Stomach smooth muscle (tissue), 2 donors: ENCODE measurements at regions not wholly inside any gene's neighbourhood (a gene's known extent, or its start where the extent isn't known, plus 50 kb on each side); places are given as distances from the start of the nearest gene placed in this dataset.

Experiments
- H3K27ac ChIP-seq: one replicate; pipeline ENCODE4 v1.7.0; 2013; ENCODE audit warnings: mild to moderate bottlenecking, low read length, inconsistent platforms
- H3K27me3 ChIP-seq, 2 donors: one replicate each; pipeline ENCODE4 v1.7.0; 2013; ENCODE audit warnings: low read length in 2 of 2; ENCODE audit not compliant: insufficient read depth in 2 of 2, control insufficient read depth in 1 of 2
- H3K36me3 ChIP-seq, 2 donors: one replicate each; pipeline ENCODE4 v1.7.0; 2013; ENCODE audit warnings: low read length in 2 of 2; ENCODE audit not compliant: control insufficient read depth in 2 of 2, insufficient read depth in 2 of 2
- H3K4me1 ChIP-seq: one replicate; pipeline ENCODE4 v1.7.0; 2013; ENCODE audit warnings: low read length; ENCODE audit not compliant: control insufficient read depth, insufficient read depth
- H3K4me3 ChIP-seq, 2 donors: one replicate each; pipeline ENCODE4 v1.7.0; 2013; ENCODE audit warnings: low read length in 2 of 2
- H3K9ac ChIP-seq, 2 donors: one replicate each; pipeline ENCODE4 v1.7.0; 2013; ENCODE audit warnings: low read length in 2 of 2, mild to moderate bottlenecking in 1 of 2
- H3K9me3 ChIP-seq, 2 donors: one replicate each; pipeline ENCODE4 v1.7.0; 2013; ENCODE audit warnings: low read length in 2 of 2; ENCODE audit not compliant: control insufficient read depth in 2 of 2
- donor health status: healthy.
- donor health status: Pancreatic carcinoma.

- Histone ChIP-seq H3K9ac (no peak overlapping the region), H3K27me3 (no peaks in the 10 kb centered on the region), H3K27ac (no peak overlapping the region), H3K4me3 (no peak overlapping the region), H3K9me3 (no peaks in the 10 kb centered on the region), H3K36me3 (no peaks in the 10 kb centered on the region), H3K4me1 (no peaks in the 10 kb centered on the region)
Observed at GRCh38 chr7:82701949-82702348, 258.4 kb upstream of the CACNA2D1 start.

GRCh38 chr7:82700741-82701140 is 257.2 kb upstream of the CACNA2D1 start:
- no peaks in the 10 kb centered on the region for H3K4me1 ChIP-seq

DNA sequence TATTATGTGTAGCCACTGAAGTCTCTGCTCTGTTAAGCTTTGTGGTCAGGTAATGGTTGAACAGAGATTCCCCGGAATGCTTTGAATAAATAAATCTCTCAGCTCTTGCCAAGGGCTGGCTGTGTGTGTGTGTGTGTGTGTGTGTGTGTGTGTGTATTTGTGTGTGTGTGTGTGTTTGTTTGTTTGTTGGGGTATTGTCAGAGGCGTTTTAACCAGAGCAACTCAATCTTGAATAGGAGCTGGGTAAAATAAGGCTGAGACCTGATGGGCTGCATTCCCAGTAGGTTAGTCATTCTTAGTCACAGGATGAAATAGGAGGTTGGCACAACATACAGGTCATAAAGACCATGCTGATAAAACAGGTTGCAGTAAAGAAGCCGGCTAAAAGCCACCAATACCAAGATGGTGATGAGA is 256.2 kb upstream of the CACNA2D1 start:
- H3K9ac ChIP-seq: no peak overlapping the region
- H3K27me3 ChIP-seq: no peaks in the 10 kb centered on the region
- H3K27ac ChIP-seq: no peak overlapping the region
- no peak overlapping the region for H3K4me3 ChIP-seq
- H3K4me1 ChIP-seq: no peaks in the 10 kb centered on the region
- H3K36me3 ChIP-seq: no peaks in the 10 kb centered on the region
- H3K9me3 ChIP-seq: no peaks in the 10 kb centered on the region

More at GRCh38 chr7:82700741-82701140, 257.2 kb upstream of the CACNA2D1 start:
- no peaks in the 10 kb centered on the region for H3K36me3 ChIP-seq
- no peak overlapping the region for H3K4me3 ChIP-seq
- no peak overlapping the region for H3K9ac ChIP-seq
- H3K9me3 ChIP-seq: no peaks in the 10 kb centered on the region
- no peak overlapping the region for H3K27ac ChIP-seq
- no peaks in the 10 kb centered on the region for H3K27me3 ChIP-seq

- no peaks in the 10 kb centered on the region for H3K36me3 ChIP-seq
- H3K27ac ChIP-seq: no peak overlapping the region
- no peak overlapping the region for H3K4me3 ChIP-seq
- no peaks in the 10 kb centered on the region for H3K9me3 ChIP-seq
- no peak overlapping the region for H3K9ac ChIP-seq
- no peaks in the 10 kb centered on the region for H3K4me1 ChIP-seq
- H3K27me3 ChIP-seq: no peaks in the 10 kb centered on the region
Observed at GRCh38 chr7:82697897-82698296, 254.3 kb upstream of the CACNA2D1 start.

DNA sequence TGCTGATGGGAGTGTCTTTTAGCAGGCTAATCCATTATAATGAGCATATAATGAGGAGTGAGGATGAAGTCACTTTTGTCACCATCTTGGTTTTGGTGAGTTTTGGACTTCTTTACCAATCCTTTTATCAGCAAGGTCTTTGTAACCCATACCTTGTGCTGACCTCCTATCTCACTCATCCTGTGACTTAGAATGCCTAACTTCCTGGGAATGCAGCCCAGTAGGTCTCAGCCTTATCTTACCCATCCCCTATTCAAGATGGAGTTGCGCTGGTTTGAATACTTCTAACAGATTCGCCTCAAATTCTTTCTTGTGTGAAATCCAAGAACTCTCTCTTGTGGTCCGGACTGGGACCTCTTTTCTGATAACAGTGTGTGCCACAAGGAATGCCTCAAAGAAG is 253.1 kb upstream of the CACNA2D1 start:
- Histone ChIP-seq H3K4me3 (no peak overlapping the region), H3K27me3 (no peaks in the 10 kb centered on the region), H3K27ac (no peak overlapping the region), H3K36me3 (no peaks in the 10 kb centered on the region), H3K4me1 (no peaks in the 10 kb centered on the region), H3K9me3 (no peaks in the 10 kb centered on the region), H3K9ac (no peak overlapping the region)

DNA sequence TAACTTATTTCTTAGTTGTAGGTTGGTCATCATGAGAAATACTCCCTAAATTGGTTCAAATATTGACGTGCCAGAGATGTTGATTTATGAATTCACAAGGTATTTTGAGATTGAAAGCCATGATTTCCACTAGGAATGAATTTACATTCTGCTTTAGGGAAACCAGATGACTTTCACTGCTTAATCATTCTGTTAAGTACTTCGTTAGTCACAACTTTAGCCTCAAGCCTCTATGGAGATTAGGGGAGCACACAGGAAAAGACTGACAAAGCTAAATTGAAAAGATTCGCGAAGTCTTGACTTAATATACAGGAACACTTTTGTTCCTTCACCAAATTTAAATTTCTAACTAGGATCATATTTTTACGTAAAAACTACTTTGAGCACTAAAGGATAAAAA is 250.4 kb upstream of the CACNA2D1 start:
- no peaks in the 10 kb centered on the region for H3K27me3 ChIP-seq
- no peak overlapping the region for H3K9ac ChIP-seq
- no peaks in the 10 kb centered on the region for H3K36me3 ChIP-seq
- no peaks in the 10 kb centered on the region for H3K9me3 ChIP-seq
- no peak overlapping the region for H3K4me3 ChIP-seq
- no peak overlapping the region for H3K27ac ChIP-seq
- no peaks in the 10 kb centered on the region for H3K4me1 ChIP-seq

DNA sequence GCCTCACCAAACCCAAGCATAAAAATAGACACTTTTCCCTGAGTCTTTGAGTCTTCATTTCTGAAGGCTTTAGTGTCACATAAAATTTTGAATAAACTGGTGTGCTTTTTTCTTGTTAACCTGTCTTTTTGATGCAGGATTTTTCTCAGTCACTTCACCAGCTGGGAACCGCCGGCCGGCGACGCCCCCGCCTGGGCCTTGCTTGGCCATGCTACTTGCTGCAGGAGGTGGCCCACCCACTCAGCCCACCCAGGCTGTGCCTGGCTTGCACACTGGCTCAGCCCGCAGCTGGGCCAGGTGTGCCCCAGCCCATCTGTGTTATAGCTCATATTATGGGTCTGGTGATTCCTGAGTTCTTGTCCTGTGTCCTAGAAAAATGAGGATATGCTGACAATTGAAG is 247.4 kb upstream of the CACNA2D1 start:
- H3K36me3 ChIP-seq: no peaks in the 10 kb centered on the region
- no peak overlapping the region for H3K9ac ChIP-seq
- H3K27ac ChIP-seq: no peak overlapping the region
- H3K4me1 ChIP-seq: no peaks in the 10 kb centered on the region
- no peaks in the 10 kb centered on the region for H3K9me3 ChIP-seq
- no peaks in the 10 kb centered on the region for H3K27me3 ChIP-seq
- H3K4me3 ChIP-seq: no peak overlapping the region

DNA sequence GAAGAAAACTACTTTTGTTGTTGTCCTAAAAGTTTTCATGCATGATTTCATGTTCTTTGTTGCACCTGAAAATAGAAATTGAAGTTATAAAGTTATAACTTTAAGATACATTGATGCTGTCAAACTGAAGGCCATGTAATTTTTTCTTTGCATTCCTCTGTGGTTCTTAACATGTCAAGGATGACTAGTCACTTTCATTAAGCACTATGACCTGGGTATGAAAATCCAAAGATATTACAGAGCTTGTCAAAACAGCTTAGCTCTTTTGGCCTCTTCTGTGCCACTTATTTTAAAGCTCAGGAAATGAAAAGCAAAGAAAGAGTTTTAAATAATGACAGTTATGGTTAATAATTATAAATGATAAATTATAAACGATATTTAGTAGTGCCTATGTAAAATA is 241.6 kb upstream of the CACNA2D1 start:
- Histone ChIP-seq H3K9me3 (no peaks in the 10 kb centered on the region), H3K27me3 (no peaks in the 10 kb centered on the region), H3K36me3 (no peaks in the 10 kb centered on the region), H3K4me1 (no peaks in the 10 kb centered on the region), H3K27ac (no peak overlapping the region), H3K9ac (no peak overlapping the region), H3K4me3 (no peak overlapping the region)

GRCh38 chr7:82678716-82679115 is 235.1 kb upstream of the CACNA2D1 start:
- Histone ChIP-seq H3K36me3 (no peaks in the 10 kb centered on the region), H3K4me1 (no peaks in the 10 kb centered on the region), H3K4me3 (no peak overlapping the region), H3K9me3 (no peaks in the 10 kb centered on the region), H3K27ac (no peak overlapping the region), H3K9ac (no peak overlapping the region), H3K27me3 (no peaks in the 10 kb centered on the region)

- H3K36me3 ChIP-seq: no peaks in the 10 kb centered on the region
- H3K4me3 ChIP-seq: no peak overlapping the region
- H3K4me1 ChIP-seq: no peaks in the 10 kb centered on the region
- no peaks in the 10 kb centered on the region for H3K9me3 ChIP-seq
- no peak overlapping the region for H3K27ac ChIP-seq
- no peaks in the 10 kb centered on the region for H3K27me3 ChIP-seq
- H3K9ac ChIP-seq: no peak overlapping the region
Observed at GRCh38 chr7:82678259-82678658, 234.7 kb upstream of the CACNA2D1 start.

DNA sequence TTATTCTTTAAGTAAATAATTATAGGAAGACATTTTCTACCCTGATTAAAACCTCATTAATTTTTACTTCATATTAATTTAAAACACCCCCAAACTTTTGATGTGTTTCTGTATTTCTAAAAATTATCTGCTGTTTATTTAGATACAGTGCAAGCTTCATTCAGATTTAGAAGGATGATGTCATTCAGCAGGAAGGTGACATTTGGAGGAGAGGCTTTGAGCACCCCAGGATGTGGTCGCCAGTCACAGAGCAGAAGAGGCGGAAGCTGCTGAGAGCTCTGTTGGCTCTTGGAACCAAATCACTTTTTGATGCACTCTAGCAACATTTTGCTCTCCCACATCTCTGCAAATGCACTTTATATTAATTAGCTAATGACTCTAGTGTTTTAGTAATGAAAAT is 233.9 kb upstream of the CACNA2D1 start:
- no peak overlapping the region for H3K27ac ChIP-seq
- H3K4me1 ChIP-seq: no peaks in the 10 kb centered on the region
- no peaks in the 10 kb centered on the region for H3K9me3 ChIP-seq
- no peak overlapping the region for H3K9ac ChIP-seq
- no peaks in the 10 kb centered on the region for H3K36me3 ChIP-seq
- H3K4me3 ChIP-seq: no peak overlapping the region
- H3K27me3 ChIP-seq: no peaks in the 10 kb centered on the region
